ENCODE measurements at regions not wholly inside any gene's neighbourhood (a gene's known extent, or its start where the extent isn't known, plus 50 kb on each side); places are given as distances from the start of the nearest gene placed in this dataset.
"Not testable (repeated sequence)": the region's sequence is repeated elsewhere in the genome, so short reads cannot be mapped to it uniquely, and the experiment has no call there.

DNA sequence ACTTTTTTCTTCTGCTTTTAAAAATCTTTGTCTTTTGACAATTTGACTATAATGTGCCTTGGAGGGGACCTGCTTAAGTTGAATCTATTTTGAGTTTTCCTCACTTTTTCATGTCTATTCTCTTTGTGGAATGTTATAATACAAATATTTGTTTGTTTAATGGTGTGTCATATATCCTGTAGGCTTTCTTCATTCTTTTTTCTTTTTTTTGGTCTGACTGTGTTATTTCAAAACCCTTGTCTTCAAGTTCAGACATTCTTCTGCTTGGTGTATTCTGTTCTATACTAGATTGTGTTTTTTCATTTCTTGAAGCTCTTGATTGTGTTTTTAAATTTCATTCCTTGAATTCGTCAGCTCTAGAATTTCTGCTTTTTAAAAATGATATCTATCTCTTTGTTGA lies 228.2 kb downstream of the STK31 start:
- DNase-seq (ENCODE audit: low spot score) = no peak

DNA sequence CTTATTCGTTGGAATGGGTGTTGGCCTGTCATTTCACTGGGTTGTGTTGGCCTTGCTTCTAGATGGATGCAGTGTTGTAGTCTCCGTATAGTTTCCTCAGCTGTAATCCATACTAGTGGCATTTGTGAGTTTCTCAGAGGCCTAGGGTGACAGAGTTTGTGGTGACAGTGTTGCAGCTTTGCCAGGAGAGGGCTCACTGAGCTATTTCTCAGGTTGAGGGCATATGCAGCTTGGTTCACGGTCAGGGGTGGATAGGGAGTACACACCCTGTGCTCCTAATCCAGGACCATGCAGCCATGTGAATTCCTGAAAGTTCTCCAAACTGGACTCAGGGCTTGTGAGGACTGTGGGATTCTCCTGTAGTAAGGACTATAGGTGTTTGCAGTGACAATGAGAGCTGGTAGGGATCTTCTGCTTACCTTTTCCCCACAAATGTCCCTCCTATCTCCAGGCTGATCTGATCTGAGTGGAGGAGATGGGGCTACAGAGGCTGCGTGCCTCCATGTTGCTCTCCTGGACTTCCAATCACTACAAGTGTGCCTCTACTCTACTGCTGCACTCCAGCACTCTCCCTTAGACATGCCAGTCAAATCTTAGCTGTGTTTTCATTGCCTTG lies 229.0 kb downstream of the STK31 start:
- DNase-seq (ENCODE audit: low spot score) = peak; percentile 82

DNA sequence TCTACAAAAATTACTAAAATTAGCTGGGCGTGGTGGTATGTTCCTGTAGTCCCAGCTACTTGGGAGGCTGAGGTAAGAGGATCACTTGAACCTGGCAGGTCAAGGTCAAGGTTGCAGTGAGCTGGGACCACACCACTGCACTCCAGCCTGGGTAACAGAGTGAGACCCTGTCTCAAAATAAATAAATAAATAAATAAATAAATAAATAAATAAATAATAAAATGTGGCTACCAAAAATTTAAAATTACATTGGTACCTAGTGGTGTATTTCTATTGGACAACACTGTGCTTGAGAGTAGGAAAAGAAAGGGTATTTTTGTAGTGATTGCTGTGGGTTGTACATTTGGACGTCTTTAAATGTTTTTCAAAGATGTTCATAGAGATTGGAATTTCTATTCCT lies 229.7 kb downstream of the STK31 start:
- DNase-seq (ENCODE audit: low spot score) = not testable (repeated sequence)

DNA sequence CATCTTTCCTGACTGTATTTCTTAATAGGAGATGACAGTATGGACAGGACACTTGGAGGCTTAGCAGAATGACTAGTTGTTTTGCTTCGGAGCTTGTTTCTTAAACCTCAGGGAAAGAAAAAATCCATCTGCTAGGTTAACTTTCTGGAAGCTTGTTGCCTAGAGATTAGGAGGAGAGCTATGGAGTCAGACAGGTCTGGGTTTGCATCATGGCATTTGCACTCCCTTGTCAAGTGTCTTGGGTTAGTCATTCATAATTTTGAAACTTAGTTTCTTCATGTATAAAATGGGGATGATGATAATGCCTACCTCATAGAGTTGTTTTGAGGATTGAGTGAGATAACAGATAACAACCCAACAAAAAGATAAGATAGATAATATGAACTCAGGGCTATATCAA lies 231.5 kb downstream of the STK31 start:
- no peak for DNase-seq (ENCODE audit: low spot score)

DNA sequence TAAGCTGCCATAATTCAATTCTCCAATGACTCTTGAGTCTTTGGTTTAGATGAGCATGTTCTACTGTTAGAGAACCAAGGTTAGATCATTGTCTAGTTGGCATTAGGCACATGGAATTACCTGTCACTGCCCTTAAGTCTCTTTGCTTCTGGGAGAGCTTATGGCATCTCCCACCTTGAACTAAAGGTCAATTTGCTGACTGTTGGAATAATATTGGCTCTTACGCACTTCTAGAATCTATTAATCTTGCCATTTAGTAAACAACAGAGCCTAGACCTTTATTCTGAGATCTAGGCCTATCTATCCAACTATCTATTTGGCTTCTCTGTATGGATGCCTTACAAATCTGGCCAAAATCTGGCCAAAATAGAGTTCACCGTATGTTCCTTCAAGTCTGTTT lies 232.0 kb downstream of the STK31 start:
- no peak for DNase-seq (ENCODE audit: low spot score)

DNA sequence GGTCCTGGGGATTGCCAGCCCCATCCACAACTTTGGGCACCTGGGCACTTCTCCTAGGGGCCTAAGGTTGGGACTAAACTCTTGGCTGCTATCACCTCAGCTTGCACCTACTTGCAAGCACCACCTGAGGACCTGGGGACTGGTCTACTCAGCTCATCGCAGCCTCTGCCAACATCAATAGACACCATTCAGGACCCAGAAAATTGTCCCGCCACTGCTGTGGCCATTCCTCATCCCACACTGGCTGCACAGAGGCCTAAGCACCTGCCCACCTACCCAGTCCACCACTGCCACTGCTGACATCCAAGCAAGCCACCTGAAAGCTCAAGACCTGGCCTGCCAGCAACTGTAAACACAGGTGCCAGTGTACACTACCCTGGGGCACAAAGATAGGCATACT lies 234.1 kb downstream of the STK31 start:
- DNase-seq (ENCODE audit: low spot score) = no peak

DNA sequence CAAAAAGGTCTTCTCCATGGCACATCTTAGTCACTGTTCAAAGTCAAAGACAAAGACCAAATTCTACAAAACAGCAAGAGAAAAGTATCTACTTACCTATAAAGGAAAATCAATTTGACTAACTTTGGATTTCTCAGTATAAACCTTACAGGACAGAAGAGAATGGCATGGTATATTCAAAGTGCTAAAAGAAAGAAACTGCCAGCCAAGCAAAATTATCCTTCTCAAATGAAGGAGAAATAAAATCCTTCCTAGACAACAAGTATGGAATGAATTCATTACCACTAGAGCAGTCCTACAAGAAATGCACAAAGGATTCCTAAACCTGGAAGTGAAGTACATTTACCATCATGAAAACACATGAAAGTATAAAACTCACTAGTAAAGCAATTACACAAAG lies 235.5 kb downstream of the STK31 start:
- no peak for DNase-seq (ENCODE audit: low spot score)

DNA sequence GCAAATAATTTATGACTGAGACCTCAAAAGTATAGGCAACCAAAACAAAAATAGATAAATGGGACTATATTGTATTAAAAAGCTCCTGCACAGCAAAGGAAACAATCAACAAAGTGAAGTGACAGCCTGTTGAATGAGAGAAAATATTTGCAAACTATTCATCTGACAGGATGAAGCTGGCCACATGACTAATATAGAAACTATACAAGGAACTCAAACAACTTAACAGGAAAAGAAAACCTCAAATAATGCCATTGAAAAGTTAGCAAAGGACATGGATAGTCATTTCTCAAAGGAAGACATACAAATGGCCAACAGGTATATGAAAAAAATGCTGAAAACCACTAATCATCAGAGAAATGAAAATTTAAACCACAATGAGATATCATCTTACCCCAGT lies 245.1 kb downstream of the STK31 start:
- no peak for DNase-seq (ENCODE audit: low spot score)

DNA sequence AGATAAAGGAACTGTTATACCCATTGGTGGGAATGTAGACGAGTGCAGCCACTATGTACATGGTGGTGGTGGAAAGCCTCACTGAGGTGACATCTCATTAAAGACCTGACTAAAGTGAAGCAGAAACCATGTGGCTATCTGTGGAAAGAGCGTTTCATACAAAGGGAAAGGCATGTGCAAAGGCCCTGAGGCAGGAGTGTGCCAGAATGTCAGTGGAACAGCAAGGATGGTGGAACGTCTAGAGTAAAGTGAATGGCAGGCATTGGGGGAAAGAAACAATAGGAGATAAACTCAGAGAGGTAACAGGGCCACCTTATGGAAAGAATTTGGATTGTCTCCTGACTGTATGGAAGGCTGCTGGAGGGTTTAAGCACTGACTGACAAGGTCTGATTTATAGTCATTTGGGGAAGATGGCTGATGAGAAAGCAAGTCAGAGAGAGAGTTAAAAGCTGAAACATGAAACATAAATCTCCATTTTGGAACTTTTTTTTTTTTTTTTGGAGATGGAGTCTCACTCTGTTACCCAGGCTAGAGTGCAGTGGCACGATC lies 245.7 kb downstream of the STK31 start:
- no peak for DNase-seq (ENCODE audit: low spot score)

DNA sequence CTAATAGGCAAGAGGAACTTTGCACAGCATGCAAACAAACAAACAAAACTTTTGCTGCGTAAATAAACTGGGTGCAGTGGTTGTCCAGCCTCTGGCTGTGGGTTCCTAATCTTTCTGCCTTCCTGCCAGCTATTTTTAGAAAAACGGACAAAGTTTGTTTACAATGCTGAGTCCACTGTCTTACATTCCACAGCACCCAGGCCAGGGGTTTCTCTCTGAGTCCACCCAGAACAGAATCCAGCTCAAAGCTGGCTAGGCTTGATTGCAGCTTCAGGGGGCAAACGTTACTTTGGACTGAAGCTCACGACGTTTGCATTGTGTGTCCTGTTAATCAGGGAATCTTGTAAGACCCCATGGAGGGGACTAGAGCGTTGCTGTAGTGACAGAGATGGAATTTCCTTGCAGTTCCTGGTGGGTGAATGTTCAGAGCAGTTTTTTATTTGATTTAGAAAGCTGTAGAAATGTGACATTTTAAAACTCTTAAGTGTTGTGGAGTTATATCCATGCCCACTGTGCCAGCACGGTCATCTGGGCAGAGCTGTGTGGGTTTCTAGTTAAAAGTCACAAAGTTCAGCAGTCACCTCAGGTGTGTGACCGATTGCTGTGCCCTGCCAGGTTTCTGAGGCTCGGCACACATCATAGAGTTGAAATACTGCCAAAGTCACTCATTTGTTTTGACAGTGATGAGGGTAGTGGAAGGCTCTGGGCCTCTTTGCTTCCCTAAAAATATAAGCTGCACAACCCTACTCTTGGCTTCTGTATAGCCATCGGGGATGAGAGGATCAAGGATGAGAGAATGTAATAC lies 247.0 kb downstream of the STK31 start:
- no peak for DNase-seq (ENCODE audit: low spot score)

DNA sequence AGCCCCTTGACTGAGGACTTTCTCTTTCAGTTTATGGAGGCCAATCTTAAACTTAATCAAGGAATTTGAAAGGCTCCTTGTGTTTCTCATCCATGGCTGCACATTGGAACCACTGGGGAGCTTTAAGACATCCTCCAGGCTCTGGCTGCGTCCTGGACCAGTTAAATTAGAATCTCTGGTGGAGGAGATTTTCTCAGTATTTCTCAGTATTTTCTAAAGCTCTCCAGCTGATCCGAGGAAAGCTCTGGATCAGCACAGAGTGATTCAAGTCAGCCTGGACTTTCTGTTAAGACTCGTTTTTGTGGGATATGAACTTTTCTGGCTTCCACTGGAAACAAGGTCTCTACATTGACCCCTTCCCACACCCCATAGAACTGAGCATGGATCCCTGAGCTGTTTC lies 249.8 kb downstream of the STK31 start:
- DNase-seq (ENCODE audit: low spot score) = no peak

DNA sequence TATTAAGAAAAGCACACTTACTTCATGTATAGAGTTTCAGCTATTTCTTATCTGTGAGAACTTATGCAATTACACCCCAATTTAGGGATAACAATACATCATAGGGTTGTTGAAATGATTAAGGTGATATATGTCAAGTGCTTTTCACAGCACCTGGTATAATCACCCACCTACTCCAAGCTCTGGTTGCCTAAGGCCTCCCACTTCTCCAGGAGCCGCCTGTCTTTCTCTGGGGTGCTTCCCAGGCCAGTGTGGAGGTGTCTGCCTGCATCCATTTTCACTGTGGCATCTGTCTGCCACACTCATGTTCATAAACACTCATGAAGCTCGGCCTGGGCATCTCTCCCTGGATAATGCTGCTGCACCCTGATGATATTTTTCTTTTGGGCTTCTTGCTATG lies 250.3 kb downstream of the STK31 start:
- DNase-seq (ENCODE audit: low spot score) = peak; percentile 44

DNA sequence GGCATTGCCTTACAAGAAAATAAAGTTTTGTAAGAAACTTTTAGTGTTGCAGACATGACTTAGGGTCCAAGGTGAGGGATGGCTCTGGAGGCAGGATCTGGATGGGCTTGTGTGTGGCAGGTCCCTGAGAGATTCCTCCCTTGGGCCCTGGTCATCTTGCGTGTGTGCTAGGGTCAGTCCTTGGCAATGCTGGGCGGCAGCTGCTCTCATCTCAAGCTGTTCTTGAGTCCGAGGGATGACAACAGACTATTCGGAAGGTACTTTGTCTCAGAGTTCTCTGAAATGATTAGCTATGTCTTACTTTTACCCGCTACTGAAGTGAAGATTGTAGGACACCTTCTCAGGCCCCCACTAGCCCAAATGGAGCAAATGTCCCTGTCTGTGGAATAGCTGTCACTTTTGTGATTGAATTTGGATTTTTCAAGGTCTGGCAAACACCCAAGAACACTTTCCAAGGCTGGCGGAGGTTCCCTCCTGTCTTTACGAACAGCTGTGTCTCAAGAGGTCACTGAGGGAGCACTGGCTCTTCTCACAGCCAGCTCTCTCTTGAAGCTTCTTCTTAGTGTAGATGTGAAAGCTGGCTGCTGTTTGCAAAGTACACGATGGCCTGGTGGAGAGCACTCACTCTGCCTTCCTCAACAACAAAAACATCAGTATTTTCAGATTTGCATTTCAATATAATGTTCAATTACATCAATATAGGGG lies 253.6 kb downstream of the STK31 start:
- no peak for DNase-seq (ENCODE audit: low spot score)

DNA sequence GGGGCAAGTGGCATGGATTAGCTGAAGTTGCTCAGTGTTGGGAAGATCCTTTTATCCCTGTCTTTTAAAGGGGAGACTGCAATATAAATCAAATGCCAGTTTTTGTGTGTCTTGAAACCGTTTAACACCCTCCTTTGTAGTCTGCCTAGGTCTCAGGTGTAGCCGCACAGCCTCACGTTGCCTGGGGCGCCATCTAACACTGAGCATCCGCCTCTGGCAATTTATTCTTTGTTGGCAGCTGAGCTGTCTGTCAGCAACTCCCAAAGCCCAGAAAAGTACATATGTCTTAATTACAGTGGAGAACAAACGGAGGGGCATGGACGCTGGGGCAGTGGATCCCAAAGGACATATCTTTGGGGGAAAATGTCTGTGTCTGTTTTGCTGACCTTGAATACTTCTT lies 254.7 kb downstream of the STK31 start:
- DNase-seq (ENCODE audit: low spot score) = no peak

DNA sequence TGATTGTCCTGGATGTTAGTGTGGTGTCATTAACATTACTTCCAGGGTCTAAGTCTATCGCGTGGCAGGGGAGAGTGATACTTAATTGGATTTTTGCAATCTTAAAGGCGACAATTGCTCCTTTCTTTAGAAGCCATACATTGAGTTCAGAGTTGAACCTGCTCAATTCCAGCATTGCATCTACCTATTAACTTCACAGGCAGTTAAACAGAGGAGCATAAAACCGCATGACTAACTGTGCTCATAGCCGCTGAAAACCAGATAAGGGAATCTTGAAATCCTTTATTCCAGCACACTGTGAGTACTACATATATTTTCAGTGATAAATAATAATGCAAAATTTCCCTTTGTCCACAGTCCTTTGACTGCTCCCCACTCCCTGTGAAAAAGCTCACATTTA lies 255.3 kb downstream of the STK31 start:
- DNase-seq (ENCODE audit: low spot score) = no peak

DNA sequence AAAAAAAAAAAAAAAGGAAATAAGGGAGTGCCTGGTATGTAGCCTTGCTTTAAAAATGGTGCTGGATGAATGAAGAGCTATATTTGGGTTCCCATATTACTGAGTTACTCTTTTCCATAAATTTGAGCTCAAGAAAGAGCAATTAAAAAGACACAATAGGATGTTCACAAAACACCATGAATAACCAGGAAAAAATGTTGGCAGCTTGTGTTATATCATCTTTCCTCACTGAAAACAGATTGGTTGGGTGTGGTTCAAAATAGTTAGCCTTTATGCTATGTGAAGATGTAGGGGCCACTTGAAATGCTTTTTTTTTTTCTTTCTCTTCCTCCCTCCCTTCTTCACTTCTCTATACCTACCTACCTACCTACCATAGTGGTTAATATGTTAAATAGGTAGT lies 256.9 kb downstream of the STK31 start:
- DNase-seq (ENCODE audit: low spot score) = no peak

DNA sequence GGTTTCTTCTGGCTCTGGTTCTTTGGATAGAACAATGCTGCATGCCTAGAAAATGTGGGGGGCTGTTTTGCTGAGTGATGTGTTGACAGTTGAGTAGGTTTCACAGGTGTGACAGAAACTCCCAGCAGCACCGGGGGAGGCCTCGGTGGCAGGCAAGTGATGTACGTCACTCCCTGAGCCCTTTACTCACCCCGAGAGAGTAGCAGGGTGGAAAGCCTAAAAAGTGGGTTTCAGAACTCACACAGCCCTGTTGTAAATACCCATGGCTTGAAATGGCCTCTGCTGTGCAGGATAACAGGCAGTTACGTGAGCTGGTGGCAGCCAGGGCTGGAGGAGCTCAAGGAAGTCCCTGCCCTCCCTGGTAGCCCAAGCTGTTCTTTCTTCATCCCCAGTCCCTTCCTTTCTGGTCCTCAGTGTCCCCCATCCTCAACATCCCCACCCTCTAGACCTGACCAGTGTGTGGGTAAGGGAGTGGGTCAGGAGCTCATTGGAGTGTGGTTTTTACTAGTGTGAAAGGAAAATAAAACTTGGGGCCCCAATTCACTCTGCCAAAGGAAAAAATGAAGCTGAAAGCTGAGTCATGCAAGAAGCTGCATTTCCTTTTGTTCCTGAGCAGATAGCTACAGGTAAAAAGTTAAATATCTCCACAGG lies 258.1 kb downstream of the STK31 start:
- DNase-seq (ENCODE audit: low spot score) = no peak

DNA sequence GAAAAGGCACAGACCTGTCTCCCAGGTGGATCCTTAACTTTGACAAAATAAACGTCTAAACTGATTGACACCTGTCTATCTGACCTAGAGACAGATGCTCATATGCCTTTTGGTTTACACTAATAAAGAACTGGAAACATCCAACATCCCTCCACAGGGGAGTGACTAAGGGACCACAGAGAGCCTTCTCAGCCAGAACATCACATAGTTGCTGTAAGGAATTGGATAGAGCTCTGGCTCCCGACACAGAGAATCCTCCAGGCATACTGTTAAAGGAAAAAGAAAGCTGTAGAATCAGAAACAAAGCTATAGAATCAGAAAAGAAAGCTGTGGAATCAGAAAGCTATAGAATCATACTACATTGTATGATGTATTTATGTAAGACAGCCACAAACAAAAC lies 258.8 kb downstream of the STK31 start:
- DNase-seq (ENCODE audit: low spot score) = no peak

DNA sequence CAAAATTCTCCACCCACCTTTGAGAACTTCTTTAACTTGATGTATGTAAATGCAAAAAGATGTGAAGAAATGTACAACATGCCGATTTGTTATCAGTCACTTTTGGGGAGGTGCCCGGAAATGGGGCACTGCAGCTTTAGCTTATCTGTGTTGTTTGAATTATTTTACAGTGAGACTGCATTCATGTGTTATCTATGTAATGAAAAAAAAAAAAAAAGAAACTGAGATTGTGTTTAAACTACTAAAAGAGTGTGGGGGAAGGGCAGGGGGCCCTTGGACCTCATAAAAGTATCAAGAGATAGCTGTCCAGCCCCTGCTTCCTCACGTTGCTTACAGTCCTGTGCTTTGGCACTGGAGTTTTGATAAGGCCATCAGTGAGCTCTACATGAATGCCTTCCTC lies 259.4 kb downstream of the STK31 start:
- DNase-seq (ENCODE audit: low spot score) = no peak

DNA sequence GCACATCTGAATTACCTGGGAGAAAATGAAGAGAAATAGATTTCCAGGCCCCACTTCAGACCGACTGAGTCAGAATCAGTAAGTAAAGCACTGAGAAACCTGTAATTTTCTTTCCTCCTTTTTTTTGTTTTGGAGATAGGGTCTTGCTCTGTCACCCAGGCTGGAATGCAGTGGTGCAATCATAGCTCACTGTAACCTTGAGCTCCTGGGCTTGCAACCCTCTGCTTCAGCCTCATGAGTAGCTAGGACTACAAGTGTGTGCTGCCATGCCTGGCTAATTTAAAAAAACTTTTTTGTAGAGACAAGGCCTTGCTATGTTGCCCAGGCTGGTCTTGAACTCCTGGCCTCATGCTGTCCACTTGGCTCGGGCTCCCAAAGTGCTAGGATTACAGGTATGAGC lies 260.2 kb downstream of the STK31 start:
- no peak for DNase-seq (ENCODE audit: low spot score)

DNA sequence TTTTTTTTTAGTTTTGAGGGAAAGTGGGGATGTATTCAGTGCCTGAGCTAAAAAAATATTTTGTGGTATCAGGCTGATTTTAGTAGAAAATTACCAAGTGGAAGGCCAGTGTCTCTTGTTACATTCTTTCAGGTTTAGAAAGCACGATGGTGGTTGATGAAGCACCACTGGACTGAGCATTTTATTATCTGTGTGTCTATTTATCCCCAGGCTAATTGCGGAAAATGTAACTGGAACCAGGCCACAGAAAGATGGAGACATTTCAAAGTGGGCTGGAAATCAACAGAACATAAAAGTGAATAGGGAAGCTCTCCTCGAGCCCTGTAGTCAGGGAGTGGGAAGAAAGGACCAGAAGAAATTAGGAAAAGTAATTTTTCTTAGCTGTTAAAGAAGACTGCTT lies 261.0 kb downstream of the STK31 start:
- no peak for DNase-seq (ENCODE audit: low spot score)

DNA sequence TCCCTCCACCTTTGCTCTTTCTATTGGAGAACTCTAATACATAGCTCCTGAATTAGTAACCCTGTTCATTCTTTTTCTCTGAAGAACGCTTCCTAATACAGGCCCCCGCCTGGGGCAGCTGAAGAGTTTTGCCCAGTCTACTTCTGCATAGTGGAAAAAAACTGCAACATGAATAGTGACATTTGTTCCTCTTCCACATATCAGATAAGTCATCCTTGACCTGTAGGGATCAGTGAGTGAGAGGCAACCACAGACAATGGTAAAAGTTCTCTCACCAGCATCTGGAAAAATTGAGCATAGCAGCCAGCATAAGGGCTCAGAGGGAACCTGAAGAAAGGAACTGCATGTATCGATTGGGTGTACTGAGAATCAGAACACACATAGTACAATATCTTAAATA lies 262.0 kb downstream of the STK31 start:
- no peak for DNase-seq (ENCODE audit: low spot score)

Measured in SK-N-DZ (cell line).